ENCODE measurements at regions not wholly inside any gene's neighbourhood (a gene's known extent, or its start where the extent isn't known, plus 50 kb on each side); places are given as distances from the start of the nearest gene placed in this dataset.

- H3K9me3 ChIP-seq (ENCODE audit: control insufficient read depth in 5 of 5, low read length in 5 of 5), result no peaks in the 10 kb centered on the region
- no peaks in the 10 kb centered on the region for H3K27me3 ChIP-seq (ENCODE audit: control insufficient read depth in 5 of 5, insufficient read depth in 4 of 5, low read length in 5 of 5)
- no peak overlapping the region for H3K9ac ChIP-seq (ENCODE audit: low read length in 5 of 5)
- H3K4me1 ChIP-seq (ENCODE audit: control insufficient read depth in 5 of 5, insufficient read depth in 5 of 5, low read length in 5 of 5), result peaks cover 3 to 35% (median 33%) of the 10 kb centered on the region in 5 donors
- H3K27ac ChIP-seq (ENCODE audit: low read depth, low read length), result no peak overlapping the region
- H3K36me3 ChIP-seq (ENCODE audit: control insufficient read depth in 5 of 5, insufficient read depth in 5 of 5, low read length in 5 of 5), result no peaks in the 10 kb centered on the region
- H3K4me3 ChIP-seq (ENCODE audit: low read depth in 1 of 5, low read length in 5 of 5), result no peak overlapping the region
Observed at GRCh38 chr3:177550667-177551066, 353.4 kb upstream of the TBL1XR1 start.

DNA sequence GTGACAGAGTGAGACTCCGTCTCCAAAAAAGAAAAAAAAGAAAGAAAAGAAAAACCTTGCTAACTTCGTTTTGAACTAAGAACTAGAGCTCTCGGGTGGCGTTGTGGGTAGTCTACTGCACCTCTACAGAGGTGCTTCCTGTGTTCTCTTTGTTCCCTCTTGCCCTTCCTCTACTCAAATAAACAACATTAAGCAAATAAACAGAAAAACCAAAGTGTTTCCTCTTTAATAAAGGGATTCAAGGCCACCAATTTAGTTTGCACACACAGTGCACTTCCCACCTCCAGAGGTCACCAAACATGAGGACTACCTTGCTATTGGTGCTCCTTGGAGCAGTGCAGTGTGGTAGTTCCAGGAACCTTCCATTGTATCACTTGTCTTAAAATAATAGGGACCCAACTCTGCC lies 354.2 kb upstream of the TBL1XR1 start:
- H3K9ac ChIP-seq (ENCODE audit: low read length in 5 of 5), result no peak overlapping the region
- H3K4me3 ChIP-seq (ENCODE audit: low read depth in 1 of 5, low read length in 5 of 5), result no peak overlapping the region
- no peak overlapping the region for H3K27ac ChIP-seq (ENCODE audit: low read depth, low read length)
- peaks cover 3 to 34% (median 30%) of the 10 kb centered on the region in 5 donors for H3K4me1 ChIP-seq (ENCODE audit: control insufficient read depth in 5 of 5, insufficient read depth in 5 of 5, low read length in 5 of 5)
- no peaks in the 10 kb centered on the region for H3K9me3 ChIP-seq (ENCODE audit: control insufficient read depth in 5 of 5, low read length in 5 of 5)
- H3K27me3 ChIP-seq (ENCODE audit: control insufficient read depth in 5 of 5, insufficient read depth in 4 of 5, low read length in 5 of 5), result no peaks in the 10 kb centered on the region
- no peaks in the 10 kb centered on the region for H3K36me3 ChIP-seq (ENCODE audit: control insufficient read depth in 5 of 5, insufficient read depth in 5 of 5, low read length in 5 of 5)

GRCh38 chr3:177552051-177552450 lies 354.8 kb upstream of the TBL1XR1 start:
- Histone ChIP-seq H3K9me3 (ENCODE audit: control insufficient read depth in 5 of 5, low read length in 5 of 5) (no peaks in the 10 kb centered on the region), H3K27me3 (ENCODE audit: control insufficient read depth in 5 of 5, insufficient read depth in 4 of 5, low read length in 5 of 5) (no peaks in the 10 kb centered on the region), H3K4me1 (ENCODE audit: control insufficient read depth in 5 of 5, insufficient read depth in 5 of 5, low read length in 5 of 5) (peaks cover 3 to 34% (median 30%) of the 10 kb centered on the region in 5 donors), H3K36me3 (ENCODE audit: control insufficient read depth in 5 of 5, insufficient read depth in 5 of 5, low read length in 5 of 5) (no peaks in the 10 kb centered on the region), H3K27ac (ENCODE audit: low read depth, low read length) (no peak overlapping the region), H3K4me3 (ENCODE audit: low read depth in 1 of 5, low read length in 5 of 5) (no peak overlapping the region), H3K9ac (ENCODE audit: low read length in 5 of 5) (no peak overlapping the region)

GRCh38 chr3:177553012-177553411 lies 355.7 kb upstream of the TBL1XR1 start:
- no peak overlapping the region for H3K27ac ChIP-seq (ENCODE audit: low read depth, low read length)
- no peaks in the 10 kb centered on the region for H3K36me3 ChIP-seq (ENCODE audit: control insufficient read depth in 5 of 5, insufficient read depth in 5 of 5, low read length in 5 of 5)
- no peaks in the 10 kb centered on the region for H3K9me3 ChIP-seq (ENCODE audit: control insufficient read depth in 5 of 5, low read length in 5 of 5)
- no peak overlapping the region for H3K4me3 ChIP-seq (ENCODE audit: low read depth in 1 of 5, low read length in 5 of 5)
- H3K9ac ChIP-seq (ENCODE audit: low read length in 5 of 5), result no peak overlapping the region
- H3K27me3 ChIP-seq (ENCODE audit: control insufficient read depth in 5 of 5, insufficient read depth in 4 of 5, low read length in 5 of 5), result no peaks in the 10 kb centered on the region
- peaks cover 2 to 26% (median 25%) of the 10 kb centered on the region in 5 donors for H3K4me1 ChIP-seq (ENCODE audit: control insufficient read depth in 5 of 5, insufficient read depth in 5 of 5, low read length in 5 of 5)

- H3K9ac ChIP-seq (ENCODE audit: low read length in 5 of 5), result no peak overlapping the region
- H3K27ac ChIP-seq (ENCODE audit: low read depth, low read length), result no peak overlapping the region
- H3K4me1 ChIP-seq (ENCODE audit: control insufficient read depth in 5 of 5, insufficient read depth in 5 of 5, low read length in 5 of 5), result peaks cover 0 to 23% (median 21%) of the 10 kb centered on the region in 5 donors
- no peaks in the 10 kb centered on the region for H3K36me3 ChIP-seq (ENCODE audit: control insufficient read depth in 5 of 5, insufficient read depth in 5 of 5, low read length in 5 of 5)
- no peaks in the 10 kb centered on the region for H3K9me3 ChIP-seq (ENCODE audit: control insufficient read depth in 5 of 5, low read length in 5 of 5)
- H3K27me3 ChIP-seq (ENCODE audit: control insufficient read depth in 5 of 5, insufficient read depth in 4 of 5, low read length in 5 of 5), result no peaks in the 10 kb centered on the region
- H3K4me3 ChIP-seq (ENCODE audit: low read depth in 1 of 5, low read length in 5 of 5), result no peak overlapping the region
Observed at GRCh38 chr3:177553579-177553978, 356.3 kb upstream of the TBL1XR1 start.

DNA sequence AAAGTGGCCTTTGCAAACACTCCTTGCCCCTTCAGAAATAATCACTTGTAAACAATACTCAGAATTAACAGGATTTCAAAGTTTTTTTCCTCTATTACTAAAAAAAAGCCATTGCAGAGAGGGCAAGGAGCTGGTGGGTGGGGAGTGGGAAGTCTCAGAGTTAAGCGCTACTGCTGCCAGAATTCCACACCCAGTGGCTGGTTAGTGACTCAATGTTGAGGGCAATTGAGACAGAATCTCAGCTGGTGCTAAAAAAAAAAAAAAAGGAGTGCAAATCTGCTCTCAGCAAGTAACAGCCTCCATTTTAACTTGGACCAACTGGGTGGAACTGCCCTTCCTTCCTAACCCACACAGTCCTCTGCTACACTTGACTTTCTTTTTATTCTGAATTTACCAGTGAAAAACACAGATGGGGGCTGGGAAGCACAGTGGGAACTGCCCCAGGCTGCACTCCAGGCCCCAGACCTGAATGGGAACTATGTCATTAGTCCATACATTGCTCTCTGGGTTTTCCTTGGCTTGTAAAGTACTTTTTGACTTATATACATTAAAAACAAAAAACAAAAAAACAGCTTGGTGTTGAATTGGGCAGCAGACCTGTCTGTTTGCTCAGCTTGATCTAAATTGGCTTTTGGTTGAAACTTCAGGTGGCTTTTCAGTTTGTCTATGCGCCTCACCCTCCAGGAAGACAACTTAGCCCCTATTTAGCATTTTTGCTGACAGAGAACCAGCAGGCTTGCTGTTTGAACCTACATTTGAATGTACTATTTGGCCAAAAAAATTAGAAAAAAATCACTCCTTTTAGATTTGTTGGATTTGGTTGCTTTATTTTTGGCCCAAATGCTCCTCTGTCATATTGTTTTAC lies 357.8 kb upstream of the TBL1XR1 start:
- Histone ChIP-seq H3K27me3 (ENCODE audit: control insufficient read depth in 5 of 5, insufficient read depth in 4 of 5, low read length in 5 of 5) (no peaks in the 10 kb centered on the region), H3K27ac (ENCODE audit: low read depth, low read length) (no peak overlapping the region), H3K4me1 (ENCODE audit: control insufficient read depth in 5 of 5, insufficient read depth in 5 of 5, low read length in 5 of 5) (peaks cover 0 to 23% (median 21%) of the 10 kb centered on the region in 5 donors), H3K9ac (ENCODE audit: low read length in 5 of 5) (no peak overlapping the region), H3K36me3 (ENCODE audit: control insufficient read depth in 5 of 5, insufficient read depth in 5 of 5, low read length in 5 of 5) (no peaks in the 10 kb centered on the region), H3K9me3 (ENCODE audit: control insufficient read depth in 5 of 5, low read length in 5 of 5) (no peaks in the 10 kb centered on the region), H3K4me3 (ENCODE audit: low read depth in 1 of 5, low read length in 5 of 5) (no peak overlapping the region)

DNA sequence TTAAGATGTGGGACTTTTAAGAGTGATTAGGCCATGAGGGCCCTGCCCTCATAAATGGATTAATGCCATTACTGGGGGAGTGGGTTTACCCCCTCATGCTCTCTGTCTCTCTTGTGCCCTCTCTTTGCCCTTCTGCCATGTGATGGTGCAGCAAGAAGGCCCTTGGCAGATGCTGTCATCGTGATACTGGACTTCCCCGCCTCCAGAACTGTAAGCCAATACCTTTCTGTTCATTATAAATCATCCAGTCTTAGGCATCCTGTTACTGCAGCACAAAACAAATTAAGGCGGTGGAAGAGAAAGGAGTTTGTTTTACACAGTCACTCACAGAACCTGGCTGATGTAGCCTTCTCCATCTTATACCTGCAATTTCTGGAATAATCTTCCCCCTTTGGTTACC lies 360.3 kb upstream of the TBL1XR1 start:
- Histone ChIP-seq H3K9me3 (ENCODE audit: control insufficient read depth in 5 of 5, low read length in 5 of 5) (no peaks in the 10 kb centered on the region), H3K9ac (ENCODE audit: low read length in 5 of 5) (no peak overlapping the region), H3K27ac (ENCODE audit: low read depth, low read length) (no peak overlapping the region), H3K4me3 (ENCODE audit: low read depth in 1 of 5, low read length in 5 of 5) (no peak overlapping the region), H3K27me3 (ENCODE audit: control insufficient read depth in 5 of 5, insufficient read depth in 4 of 5, low read length in 5 of 5) (no peaks in the 10 kb centered on the region), H3K36me3 (ENCODE audit: control insufficient read depth in 5 of 5, insufficient read depth in 5 of 5, low read length in 5 of 5) (no peaks in the 10 kb centered on the region), H3K4me1 (ENCODE audit: control insufficient read depth in 5 of 5, insufficient read depth in 5 of 5, low read length in 5 of 5) (peaks cover 0 to 22% (median 17%) of the 10 kb centered on the region in 5 donors)

GRCh38 chr3:177561365-177561764 lies 364.1 kb upstream of the TBL1XR1 start:
- Histone ChIP-seq H3K9ac (ENCODE audit: low read length in 5 of 5) (no peak overlapping the region), H3K4me1 (ENCODE audit: control insufficient read depth in 5 of 5, insufficient read depth in 5 of 5, low read length in 5 of 5) (peaks cover 0 to 2% (median 0%) of the 10 kb centered on the region in 5 donors), H3K4me3 (ENCODE audit: low read depth in 1 of 5, low read length in 5 of 5) (no peak overlapping the region), H3K9me3 (ENCODE audit: control insufficient read depth in 5 of 5, low read length in 5 of 5) (no peaks in the 10 kb centered on the region), H3K36me3 (ENCODE audit: control insufficient read depth in 5 of 5, insufficient read depth in 5 of 5, low read length in 5 of 5) (no peaks in the 10 kb centered on the region), H3K27me3 (ENCODE audit: control insufficient read depth in 5 of 5, insufficient read depth in 4 of 5, low read length in 5 of 5) (no peaks in the 10 kb centered on the region), H3K27ac (ENCODE audit: low read depth, low read length) (no peak overlapping the region)

DNA sequence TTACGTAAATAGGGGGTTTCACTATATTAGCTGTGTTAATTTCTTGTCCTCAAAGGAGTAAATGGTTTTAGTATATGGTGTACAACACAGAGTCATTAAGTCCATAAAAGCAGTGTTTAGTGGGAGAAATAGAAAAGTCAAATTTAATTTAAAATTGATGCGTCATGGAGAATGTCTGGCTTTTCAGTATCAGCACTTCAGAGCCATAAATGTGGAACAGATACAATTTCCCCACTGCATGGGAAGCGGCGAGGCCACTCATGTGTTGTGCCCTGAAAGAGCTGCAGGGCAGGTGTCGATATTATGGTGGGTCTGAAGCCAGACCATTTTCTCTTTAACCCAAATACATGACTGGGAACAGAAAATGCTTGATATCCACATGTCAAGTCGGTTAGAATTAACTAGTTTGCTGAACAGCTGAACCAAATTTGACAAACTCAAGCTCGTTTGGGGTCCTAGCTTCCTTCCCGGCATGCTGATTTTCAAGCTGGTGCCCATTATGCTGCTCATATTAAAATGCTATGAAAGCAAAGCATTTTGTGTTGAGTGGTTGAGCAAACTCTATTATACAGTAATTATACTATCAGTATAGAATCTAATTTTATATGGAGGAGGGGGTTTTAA lies 364.6 kb upstream of the TBL1XR1 start:
- H3K9me3 ChIP-seq (ENCODE audit: control insufficient read depth in 5 of 5, low read length in 5 of 5), result no peaks in the 10 kb centered on the region
- H3K36me3 ChIP-seq (ENCODE audit: control insufficient read depth in 5 of 5, insufficient read depth in 5 of 5, low read length in 5 of 5), result no peaks in the 10 kb centered on the region
- no peak overlapping the region for H3K9ac ChIP-seq (ENCODE audit: low read length in 5 of 5)
- no peaks in the 10 kb centered on the region for H3K27me3 ChIP-seq (ENCODE audit: control insufficient read depth in 5 of 5, insufficient read depth in 4 of 5, low read length in 5 of 5)
- no peak overlapping the region for H3K27ac ChIP-seq (ENCODE audit: low read depth, low read length)
- H3K4me1 ChIP-seq (ENCODE audit: control insufficient read depth in 5 of 5, insufficient read depth in 5 of 5, low read length in 5 of 5), result peaks cover 0 to 2% (median 0%) of the 10 kb centered on the region in 5 donors
- no peak overlapping the region for H3K4me3 ChIP-seq (ENCODE audit: low read depth in 1 of 5, low read length in 5 of 5)

GRCh38 chr3:177563243-177563780 lies 366.0 kb upstream of the TBL1XR1 start:
- Histone ChIP-seq H3K4me3 (ENCODE audit: low read depth in 1 of 5, low read length in 5 of 5) (no peak overlapping the region), H3K36me3 (ENCODE audit: control insufficient read depth in 5 of 5, insufficient read depth in 5 of 5, low read length in 5 of 5) (no peaks in the 10 kb centered on the region), H3K9me3 (ENCODE audit: control insufficient read depth in 5 of 5, low read length in 5 of 5) (no peaks in the 10 kb centered on the region), H3K27me3 (ENCODE audit: control insufficient read depth in 5 of 5, insufficient read depth in 4 of 5, low read length in 5 of 5) (no peaks in the 10 kb centered on the region), H3K27ac (ENCODE audit: low read depth, low read length) (no peak overlapping the region), H3K4me1 (ENCODE audit: control insufficient read depth in 5 of 5, insufficient read depth in 5 of 5, low read length in 5 of 5) (peaks cover 0 to 2% (median 0%) of the 10 kb centered on the region in 5 donors), H3K9ac (ENCODE audit: low read length in 5 of 5) (no peak overlapping the region)
